Activated naive CD8-positive, alpha-beta T cell treated with anti-CD3 and anti-CD28 coated beads for 36 hours (primary cell): ENCODE measurements at regions not wholly inside any gene's neighbourhood (a gene's known extent, or its start where the extent isn't known, plus 50 kb on each side); places are given as distances from the start of the nearest gene placed in this dataset.
"Not testable (repeated sequence)": the region's sequence is repeated elsewhere in the genome, so short reads cannot be mapped to it uniquely, and the experiment has no call there.

Experiments
- DNase-seq: peaks from one replicate; pipeline ENCODE4 v3.0.0; 2021
- H3K27ac Mint-ChIP-seq: one replicate; pipeline ENCODE4 v1.8.0; 2022; ENCODE audit warnings: mild to moderate bottlenecking, moderate library complexity, mixed read lengths
- H3K27me3 Mint-ChIP-seq: one replicate; pipeline ENCODE4 v1.8.0; 2022; ENCODE audit warnings: mild to moderate bottlenecking, mixed read lengths
- H3K36me3 Mint-ChIP-seq: one replicate; pipeline ENCODE4 v1.8.0; 2021; ENCODE audit warnings: mild to moderate bottlenecking, mixed read lengths
- H3K4me1 Mint-ChIP-seq: one replicate; pipeline ENCODE4 v1.8.0; 2021; ENCODE audit warnings: mixed read lengths
- H3K4me3 Mint-ChIP-seq: one replicate; pipeline ENCODE4 v1.8.0; 2022; ENCODE audit warnings: mild to moderate bottlenecking, moderate library complexity, mixed read lengths
- H3K9me3 Mint-ChIP-seq: one replicate; pipeline ENCODE4 v1.8.0; 2022; ENCODE audit warnings: mixed read lengths

DNA sequence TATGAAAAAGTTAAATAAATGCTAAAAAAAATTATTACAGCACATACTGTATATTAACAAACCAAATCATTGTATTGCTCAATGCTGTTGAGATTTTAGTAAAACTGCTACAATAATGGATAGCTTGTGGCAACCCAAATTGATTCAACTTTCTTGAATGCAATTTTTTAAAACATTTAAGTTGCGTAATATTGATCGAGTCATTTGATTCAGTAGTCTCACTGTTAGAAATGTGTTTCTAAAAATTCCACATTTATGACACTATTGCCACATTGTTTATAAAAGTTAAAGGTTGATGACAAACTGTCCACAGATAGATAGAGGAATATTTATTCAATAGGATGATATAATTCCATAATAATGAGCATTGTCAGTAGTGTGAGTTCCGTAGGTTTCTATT, 640.7 kb upstream of the CRIM1 start:
- no peak for DNase-seq
- Mint-ChIP-seq H3K9me3 (no peaks in the 10 kb centered on the region), H3K4me3 (no peak overlapping the region), H3K36me3 (no peaks in the 10 kb centered on the region), H3K27ac (no peak overlapping the region), H3K4me1 (no peaks in the 10 kb centered on the region), H3K27me3 (peaks cover 4% of the 10 kb centered on the region)

DNA sequence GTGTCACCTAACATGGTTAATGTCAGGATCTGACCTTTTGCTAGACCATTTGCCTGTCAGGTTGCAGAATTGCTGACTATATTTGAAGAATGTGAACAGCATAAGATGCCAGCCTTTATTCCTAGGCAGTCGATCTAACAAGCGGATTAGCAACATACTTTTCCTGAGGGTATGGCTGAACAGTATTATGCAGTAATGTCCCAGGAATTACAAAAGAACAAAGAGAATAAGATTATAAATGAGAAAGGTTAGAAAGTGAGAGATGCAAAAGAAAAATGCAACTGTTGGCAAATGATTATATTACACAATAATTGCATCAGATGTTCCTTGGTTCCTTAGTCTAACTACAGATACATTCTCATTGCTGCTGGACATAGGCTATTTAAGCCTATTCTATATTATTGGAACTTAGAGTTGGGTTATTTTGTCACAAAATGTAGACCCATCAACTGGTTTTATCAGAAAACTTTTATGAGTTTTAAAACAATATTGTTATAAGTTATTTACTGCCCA, 647.1 kb upstream of the CRIM1 start:
- no peaks in the 10 kb centered on the region for H3K4me1 Mint-ChIP-seq
- H3K36me3 Mint-ChIP-seq, result no peaks in the 10 kb centered on the region
- DNase-seq, result no peak
- H3K27ac Mint-ChIP-seq, result no peak overlapping the region
- no peak overlapping the region for H3K4me3 Mint-ChIP-seq
- H3K27me3 Mint-ChIP-seq, result no peaks in the 10 kb centered on the region
- no peaks in the 10 kb centered on the region for H3K9me3 Mint-ChIP-seq

DNA sequence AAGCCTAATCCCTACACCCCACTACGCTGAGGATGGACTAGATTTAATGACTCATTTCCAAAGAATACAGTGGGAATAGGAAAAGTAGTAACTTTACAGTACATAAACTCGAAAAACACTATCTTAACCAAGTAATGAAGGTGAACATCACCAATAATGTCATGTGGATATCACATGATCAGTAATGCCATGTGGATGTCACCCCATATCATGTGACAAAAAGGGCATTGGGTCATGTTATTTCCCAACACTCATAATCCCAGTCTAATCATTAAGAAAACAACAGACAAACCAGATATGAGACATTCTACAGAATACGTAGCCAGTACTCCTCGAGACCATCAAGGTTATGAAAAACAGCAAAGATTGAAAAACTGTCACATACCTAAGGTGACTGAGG, 667.3 kb upstream of the CRIM1 start:
- H3K4me3 Mint-ChIP-seq, result no peak overlapping the region
- H3K4me1 Mint-ChIP-seq, result no peaks in the 10 kb centered on the region
- DNase-seq, result no peak
- H3K36me3 Mint-ChIP-seq, result no peaks in the 10 kb centered on the region
- no peaks in the 10 kb centered on the region for H3K27me3 Mint-ChIP-seq
- H3K27ac Mint-ChIP-seq, result no peak overlapping the region
- peaks cover 1% of the 10 kb centered on the region for H3K9me3 Mint-ChIP-seq

DNA sequence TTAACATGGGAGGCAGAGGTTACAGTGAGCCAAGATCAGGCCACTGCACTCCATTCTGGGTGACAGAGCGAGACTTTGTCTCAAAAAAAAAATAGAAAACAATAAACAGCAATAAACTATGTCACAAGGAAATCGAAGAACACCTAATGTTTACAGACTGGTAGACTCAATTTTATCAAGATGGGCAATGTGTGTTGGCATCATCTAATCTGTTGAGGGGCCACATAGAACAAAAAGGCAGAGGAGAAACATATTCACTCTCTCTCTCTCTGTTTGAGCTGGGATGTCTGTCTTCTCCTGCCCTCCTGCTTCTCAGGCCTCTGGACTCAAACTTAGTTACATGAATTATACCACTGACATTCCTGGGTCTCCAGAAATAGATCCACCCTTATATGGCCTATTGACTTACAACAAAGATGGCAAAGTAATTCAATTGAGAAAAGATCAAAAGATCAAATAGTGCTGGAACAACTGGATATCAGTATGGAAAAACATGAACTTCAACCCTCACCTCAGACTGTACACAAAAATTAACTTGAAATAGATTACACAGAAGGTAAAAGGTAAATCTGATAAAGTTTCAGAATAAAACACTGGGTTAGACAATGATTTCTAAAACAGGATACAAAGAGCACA, 703.8 kb upstream of the CRIM1 start:
- H3K27ac Mint-ChIP-seq, result no peak overlapping the region
- DNase-seq, result no peak
- H3K4me3 Mint-ChIP-seq, result no peak overlapping the region
- H3K9me3 Mint-ChIP-seq, result no peaks in the 10 kb centered on the region
- no peaks in the 10 kb centered on the region for H3K36me3 Mint-ChIP-seq
- no peaks in the 10 kb centered on the region for H3K27me3 Mint-ChIP-seq
- no peaks in the 10 kb centered on the region for H3K4me1 Mint-ChIP-seq

DNA sequence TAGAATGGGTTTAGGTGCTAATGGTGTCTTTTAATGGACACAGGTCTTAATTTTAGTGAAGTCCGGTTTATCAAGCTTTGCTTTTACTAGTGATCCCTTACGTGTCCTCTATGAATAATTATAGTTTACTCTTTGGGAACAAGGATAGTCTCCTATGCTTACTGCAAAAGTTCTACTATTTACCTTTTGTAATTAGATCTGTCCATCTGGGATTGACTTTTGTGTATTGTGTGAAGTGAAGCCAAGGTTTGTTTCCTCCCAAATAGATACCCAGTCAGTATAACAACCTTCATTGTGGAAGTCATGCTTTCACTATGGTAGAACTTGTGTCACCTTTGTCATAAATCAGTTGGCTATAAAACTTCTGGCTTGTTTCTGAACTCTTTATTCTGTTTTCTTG, 740.9 kb upstream of the CRIM1 start:
- Mint-ChIP-seq H3K9me3 (no peaks in the 10 kb centered on the region), H3K27ac (no peak overlapping the region), H3K27me3 (no peaks in the 10 kb centered on the region), H3K36me3 (no peaks in the 10 kb centered on the region), H3K4me1 (no peaks in the 10 kb centered on the region), H3K4me3 (no peak overlapping the region)
- no peak for DNase-seq

DNA sequence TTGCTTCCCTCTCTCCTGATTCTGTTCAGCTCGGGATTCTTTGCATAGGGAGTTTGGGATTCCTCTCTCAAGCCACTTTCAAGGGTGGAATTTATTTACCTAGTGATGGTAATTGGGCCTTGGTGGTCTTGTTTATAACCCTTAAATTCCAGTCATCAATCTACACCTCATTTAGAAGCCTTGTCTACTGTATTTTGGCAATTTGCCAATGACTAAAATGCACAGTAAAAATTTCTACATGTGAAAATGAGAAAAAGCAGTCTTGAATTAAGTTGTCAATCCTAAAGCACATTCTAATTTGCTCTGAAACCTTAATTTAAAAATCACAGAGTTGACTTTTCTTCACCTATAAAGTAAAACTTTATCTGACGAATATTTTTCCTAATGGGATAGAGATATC, 749.2 kb upstream of the CRIM1 start:
- Mint-ChIP-seq H3K36me3 (no peaks in the 10 kb centered on the region), H3K4me3 (no peak overlapping the region), H3K27me3 (no peaks in the 10 kb centered on the region), H3K27ac (no peak overlapping the region), H3K9me3 (no peaks in the 10 kb centered on the region), H3K4me1 (no peaks in the 10 kb centered on the region)
- DNase-seq, result no peak

DNA sequence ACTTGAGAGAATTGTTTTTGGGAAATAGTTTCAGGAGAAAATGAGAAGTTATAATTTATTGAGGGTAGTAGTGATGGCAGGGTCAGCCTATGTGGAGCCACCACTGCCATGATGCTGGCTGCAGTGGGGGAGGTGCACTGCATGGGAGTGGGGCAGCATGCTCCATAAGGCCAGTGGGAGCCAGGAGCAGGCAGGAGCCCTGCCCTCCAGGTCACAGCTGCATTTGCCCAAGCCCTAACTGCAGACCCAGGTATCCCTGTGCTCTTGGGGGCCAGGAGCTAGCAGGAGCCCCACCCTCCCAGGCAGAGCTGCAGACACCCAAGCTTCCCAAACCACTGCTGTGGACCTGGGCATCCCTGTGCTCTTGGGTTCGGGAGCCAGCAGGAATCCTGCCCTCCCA, 757.3 kb upstream of the CRIM1 start:
- DNase-seq, result no peak
- Mint-ChIP-seq H3K4me3 (no peak overlapping the region), H3K36me3 (no peaks in the 10 kb centered on the region), H3K27ac (no peak overlapping the region), H3K9me3 (peaks cover 6% of the 10 kb centered on the region), H3K27me3 (no peaks in the 10 kb centered on the region), H3K4me1 (no peaks in the 10 kb centered on the region)

DNA sequence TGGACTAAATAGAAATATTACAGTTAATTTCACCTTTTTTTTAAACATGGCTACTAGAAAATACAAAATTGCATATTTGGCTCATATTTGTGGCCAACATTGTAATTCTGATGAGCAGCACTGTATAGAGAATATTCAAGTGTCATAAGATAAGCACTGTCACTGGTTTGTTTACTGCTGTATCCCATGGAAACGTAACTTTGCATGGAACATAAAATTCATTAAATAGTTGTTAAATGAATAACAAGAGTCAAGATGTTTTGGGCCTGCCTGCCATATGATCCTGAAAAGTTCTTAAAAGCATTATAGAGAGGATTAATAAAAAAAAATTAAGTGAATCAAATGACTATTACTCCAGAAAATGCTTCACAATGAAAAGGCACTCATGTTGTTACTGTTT, 763.7 kb upstream of the CRIM1 start:
- H3K27ac Mint-ChIP-seq, result no peak overlapping the region
- no peaks in the 10 kb centered on the region for H3K36me3 Mint-ChIP-seq
- H3K4me1 Mint-ChIP-seq, result no peaks in the 10 kb centered on the region
- H3K4me3 Mint-ChIP-seq, result no peak overlapping the region
- DNase-seq, result no peak
- H3K27me3 Mint-ChIP-seq, result no peaks in the 10 kb centered on the region
- peaks cover 3% of the 10 kb centered on the region for H3K9me3 Mint-ChIP-seq

DNA sequence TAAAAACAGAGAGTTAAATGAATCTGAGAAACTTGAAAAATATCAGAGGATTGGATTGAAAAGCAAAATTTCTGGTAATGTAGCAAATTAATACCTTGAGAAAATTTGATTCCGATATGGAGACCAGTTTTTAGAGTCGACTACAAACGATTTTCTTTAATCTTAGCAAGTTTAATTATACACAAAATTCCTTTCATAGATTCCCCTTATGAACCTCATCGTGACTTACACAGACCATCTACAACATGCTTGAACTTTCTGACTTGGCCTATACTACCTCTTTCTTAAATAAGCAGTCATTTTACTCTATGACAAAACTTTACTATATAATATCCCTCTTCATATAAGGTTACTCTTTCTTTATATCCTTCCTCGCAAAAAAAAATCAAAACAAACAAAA, 769.6 kb upstream of the CRIM1 start:
- H3K36me3 Mint-ChIP-seq, result no peaks in the 10 kb centered on the region
- no peaks in the 10 kb centered on the region for H3K27me3 Mint-ChIP-seq
- no peak overlapping the region for H3K4me3 Mint-ChIP-seq
- no peak for DNase-seq
- H3K27ac Mint-ChIP-seq, result no peak overlapping the region
- no peaks in the 10 kb centered on the region for H3K4me1 Mint-ChIP-seq
- peaks cover 11% of the 10 kb centered on the region for H3K9me3 Mint-ChIP-seq

DNA sequence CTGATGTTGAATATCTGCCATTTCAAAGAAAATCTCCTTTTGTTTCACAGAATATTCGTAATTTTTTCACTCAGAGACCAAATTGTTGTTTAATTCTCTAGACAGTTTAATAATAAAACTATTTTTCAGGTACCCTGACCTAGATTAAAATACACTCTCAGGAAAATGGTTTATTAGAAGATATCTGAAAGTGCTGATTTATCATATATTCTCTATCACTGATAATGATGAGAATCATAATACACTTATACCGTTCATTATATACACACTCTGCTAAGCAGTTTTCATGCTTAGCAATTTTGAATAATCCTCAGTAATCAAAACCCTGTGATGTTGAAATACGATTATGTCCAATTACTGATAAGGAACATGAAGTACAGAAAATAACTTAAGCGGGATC, 772.9 kb upstream of the CRIM1 start:
- H3K9me3 Mint-ChIP-seq, result peaks cover 11% of the 10 kb centered on the region
- H3K4me3 Mint-ChIP-seq, result no peak overlapping the region
- DNase-seq, result no peak
- H3K27ac Mint-ChIP-seq, result no peak overlapping the region
- H3K36me3 Mint-ChIP-seq, result no peaks in the 10 kb centered on the region
- no peaks in the 10 kb centered on the region for H3K27me3 Mint-ChIP-seq
- H3K4me1 Mint-ChIP-seq, result no peaks in the 10 kb centered on the region

DNA sequence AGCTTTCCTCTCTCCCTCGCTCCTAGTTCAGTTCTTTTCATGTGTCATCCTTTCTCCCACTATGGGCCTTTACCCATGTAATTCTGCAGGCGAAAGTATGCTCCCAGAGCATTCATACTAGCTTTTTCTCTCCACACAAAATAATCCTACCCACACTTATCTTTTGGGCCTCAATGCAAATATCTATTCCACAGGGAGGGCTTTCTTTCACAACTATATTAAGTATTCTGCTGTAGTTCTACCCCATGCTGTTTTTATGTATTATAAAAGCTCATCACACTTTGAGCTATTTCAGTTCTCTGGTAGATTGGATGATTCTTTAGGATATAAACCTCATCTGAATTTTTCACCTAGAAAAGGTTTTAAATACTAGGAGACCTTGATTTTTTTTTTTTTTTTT, 774.6 kb upstream of the CRIM1 start:
- Mint-ChIP-seq H3K27ac (no peak overlapping the region), H3K9me3 (peaks cover 4% of the 10 kb centered on the region), H3K4me3 (no peak overlapping the region), H3K4me1 (no peaks in the 10 kb centered on the region), H3K36me3 (no peaks in the 10 kb centered on the region), H3K27me3 (no peaks in the 10 kb centered on the region)
- DNase-seq, result no peak

DNA sequence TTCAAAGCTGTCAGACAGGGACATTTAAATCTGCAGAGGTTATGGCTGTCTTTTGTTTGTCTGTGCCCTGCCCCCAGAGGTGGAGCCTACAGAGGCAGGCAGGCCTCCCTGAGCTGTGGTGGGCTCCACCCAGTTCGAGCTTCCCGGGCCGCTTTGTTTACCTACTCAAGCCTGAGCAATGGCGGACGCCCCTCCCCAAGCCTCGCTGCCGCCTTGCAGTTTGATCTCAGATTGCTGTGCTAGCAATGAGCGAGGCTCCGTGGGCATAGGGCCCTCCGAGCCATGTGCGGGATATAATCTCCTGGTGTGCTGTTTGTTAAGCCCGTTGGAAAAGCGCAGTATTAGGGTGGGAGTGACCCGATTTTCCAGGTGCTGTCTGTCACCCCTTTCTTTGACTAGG, 787.0 kb upstream of the CRIM1 start:
- H3K4me1 Mint-ChIP-seq, H3K36me3 Mint-ChIP-seq, H3K27me3 Mint-ChIP-seq, H3K27ac Mint-ChIP-seq, H3K4me3 Mint-ChIP-seq, DNase-seq, H3K9me3 Mint-ChIP-seq: not testable (repeated sequence)

DNA sequence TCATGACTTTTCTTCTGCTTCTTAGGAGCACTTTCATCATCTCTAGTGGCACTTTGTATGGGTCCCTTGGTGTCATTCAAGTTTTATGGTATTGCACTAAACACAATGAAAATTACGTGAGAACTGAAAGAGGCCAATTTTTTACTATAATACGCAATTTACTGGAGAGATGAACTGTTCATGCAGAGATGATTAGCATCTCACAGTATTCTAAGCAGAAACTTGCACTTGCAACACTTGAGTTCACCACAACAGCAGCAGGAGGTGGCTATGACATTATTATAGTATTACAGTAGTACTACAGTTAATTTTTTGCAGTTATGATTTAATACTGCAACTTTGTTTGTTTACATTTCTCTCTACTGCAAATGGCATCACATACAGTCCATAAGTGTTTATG, 793.1 kb upstream of the CRIM1 start:
- Mint-ChIP-seq H3K36me3 (no peaks in the 10 kb centered on the region), H3K27ac (no peak overlapping the region), H3K4me3 (no peak overlapping the region), H3K9me3 (peaks cover 2% of the 10 kb centered on the region), H3K27me3 (no peaks in the 10 kb centered on the region), H3K4me1 (no peaks in the 10 kb centered on the region)
- DNase-seq, result no peak

DNA sequence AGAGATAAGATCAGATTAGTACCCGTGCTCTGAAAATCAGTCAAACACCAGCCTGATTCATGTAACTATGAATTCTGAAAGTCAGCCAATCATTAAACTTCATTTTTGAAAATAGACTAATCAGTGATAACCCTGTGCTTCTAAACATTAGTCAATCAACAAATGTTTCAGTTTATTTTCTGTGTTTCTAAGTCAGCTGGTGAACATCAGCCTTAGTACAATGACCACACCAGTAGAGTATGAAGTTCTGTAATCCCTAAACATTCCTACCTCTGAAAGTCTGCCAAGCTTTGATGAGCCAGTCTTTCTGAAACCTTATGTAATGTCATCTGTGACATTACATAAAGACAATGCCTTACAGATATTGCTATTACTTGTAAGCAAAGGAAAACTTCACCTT, 807.4 kb upstream of the CRIM1 start:
- Mint-ChIP-seq H3K27me3 (no peaks in the 10 kb centered on the region), H3K4me3 (no peak overlapping the region), H3K36me3 (no peaks in the 10 kb centered on the region), H3K4me1 (no peaks in the 10 kb centered on the region), H3K9me3 (no peaks in the 10 kb centered on the region), H3K27ac (no peak overlapping the region)
- no peak for DNase-seq

DNA sequence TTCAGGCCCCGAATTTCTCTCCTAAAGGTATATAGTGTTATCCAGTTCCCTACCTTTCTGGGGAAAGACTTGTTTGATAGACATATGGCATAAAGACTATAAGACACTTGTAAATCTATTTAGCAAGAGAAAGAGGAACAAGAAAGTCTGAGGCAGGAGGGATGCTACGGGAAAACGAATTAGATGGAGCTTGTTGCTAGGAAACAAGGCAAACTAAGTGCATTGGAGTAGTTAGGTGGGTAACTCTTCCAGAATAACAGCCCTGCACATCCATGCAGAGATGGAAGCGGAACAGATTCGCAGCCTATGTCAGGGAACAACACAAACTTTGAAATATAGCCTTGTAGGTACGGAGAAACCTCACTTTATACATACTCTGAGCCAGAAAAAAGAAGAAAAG, 810.3 kb upstream of the CRIM1 start:
- H3K27me3 Mint-ChIP-seq, result no peaks in the 10 kb centered on the region
- no peak overlapping the region for H3K4me3 Mint-ChIP-seq
- H3K36me3 Mint-ChIP-seq, result no peaks in the 10 kb centered on the region
- H3K27ac Mint-ChIP-seq, result no peak overlapping the region
- H3K4me1 Mint-ChIP-seq, result no peaks in the 10 kb centered on the region
- H3K9me3 Mint-ChIP-seq, result no peaks in the 10 kb centered on the region
- DNase-seq, result no peak

DNA sequence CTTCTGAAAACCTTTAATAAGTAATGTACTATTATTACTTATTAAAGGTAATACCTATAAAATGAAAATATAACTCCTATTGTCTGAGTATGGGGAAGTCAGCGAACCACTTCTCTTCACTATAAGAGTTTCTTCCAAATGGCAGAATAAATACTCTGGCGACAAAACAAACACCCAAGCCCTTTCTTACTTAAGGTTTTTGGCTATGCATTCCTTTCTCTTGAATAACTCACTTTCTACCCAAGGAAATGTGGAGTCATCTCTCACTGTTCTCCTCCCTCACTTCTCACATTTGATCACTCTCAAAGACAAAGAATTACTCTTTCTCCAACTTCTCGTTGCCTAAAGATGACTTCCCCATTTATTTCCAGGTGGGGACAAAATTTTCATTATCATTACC, 816.8 kb upstream of the CRIM1 start:
- Mint-ChIP-seq H3K27me3 (no peaks in the 10 kb centered on the region), H3K4me3 (no peak overlapping the region), H3K27ac (no peak overlapping the region), H3K4me1 (no peaks in the 10 kb centered on the region), H3K36me3 (no peaks in the 10 kb centered on the region), H3K9me3 (no peaks in the 10 kb centered on the region)
- no peak for DNase-seq
